Thoracic aorta (tissue), 2 donors: ENCODE measurements at regions not wholly inside any gene's neighbourhood (a gene's known extent, or its start where the extent isn't known, plus 50 kb on each side); places are given as distances from the start of the nearest gene placed in this dataset.

Experiments used
- ATAC-seq: fragments of 150-250 bp; one replicate; pipeline ENCODE4 v1.8.0; 2017; ENCODE audit warnings: low read depth; ENCODE audit not compliant: insufficient number of reproducible peaks, low FRiP score
- DNase-seq: peaks from one replicate; pipeline ENCODE4 v3.0.0-alpha.2; 2020; ENCODE audit warnings: low spot score
- H3K27ac ChIP-seq, 2 donors: fragments of 200-600 bp; sonication (generic); 1 replicate in 1 of 2; 2 replicates in 1 of 2; pipeline ENCODE4 v1.5.1; 2016; ENCODE audit warnings: mild to moderate bottlenecking in 2 of 2, moderate library complexity in 2 of 2
- H3K27me3 ChIP-seq: fragments of 200-600 bp; sonication (generic); replicated peaks from 2 replicates; pipeline ENCODE4 v1.6.0; 2016; ENCODE audit warnings: mild to moderate bottlenecking; ENCODE audit not compliant: insufficient read depth
- H3K36me3 ChIP-seq: fragments of 200-600 bp; sonication (generic); one replicate; pipeline ENCODE4 v1.5.1; 2016
- H3K4me1 ChIP-seq, 2 donors: fragments of 200-600 bp; sonication (generic); 1 replicate in 1 of 2; 2 replicates in 1 of 2; pipeline versions ENCODE4 v1.5.1 to v1.6.0; 2016; ENCODE audit warnings: low read depth in 2 of 2, mild to moderate bottlenecking in 1 of 2; ENCODE audit not compliant: control insufficient read depth in 1 of 2
- H3K4me3 ChIP-seq: fragments of 200-600 bp; sonication (generic); 2 replicates; pipeline ENCODE4 v1.5.1; 2016; ENCODE audit warnings: mild to moderate bottlenecking
- H3K9me3 ChIP-seq: fragments of 200-600 bp; sonication (generic); 2 replicates; pipeline ENCODE4 v1.5.1; 2016
- CTCF ChIP-seq: fragments of 200-600 bp; sonication (generic); IDR thresholded peaks from one replicate; pipeline ENCODE4 v1.5.1; 2019; ENCODE audit warnings: antibody characterized with exemption

GRCh38 chr2:79453918-79454317, 58.9 kb upstream of the CTNNA2 start:
- ATAC-seq (no peak), DNase-seq (no peak)
- H3K27me3 ChIP-seq: no peaks in the 10 kb centered on the region
- TF ChIP-seq CTCF: no peak
- no peaks in the 10 kb centered on the region for H3K9me3 ChIP-seq
- no peaks in the 10 kb centered on the region for H3K4me1 ChIP-seq
- no peaks in the 10 kb centered on the region for H3K36me3 ChIP-seq
- H3K4me3 ChIP-seq: no peak overlapping the region
- no peak overlapping the region for H3K27ac ChIP-seq

GRCh38 chr2:79452651-79453050, 60.2 kb upstream of the CTNNA2 start:
- Histone ChIP-seq H3K4me3 (no peak overlapping the region), H3K27ac (no peak overlapping the region), H3K27me3 (no peaks in the 10 kb centered on the region), H3K36me3 (no peaks in the 10 kb centered on the region), H3K9me3 (no peaks in the 10 kb centered on the region), H3K4me1 (no peaks in the 10 kb centered on the region)
- no peak for TF ChIP-seq CTCF
- DNase-seq (no peak), ATAC-seq (no peak)

- DNase-seq (no peak), ATAC-seq (no peak)
- TF ChIP-seq CTCF: no peak
- H3K4me3 ChIP-seq: no peak overlapping the region
- no peaks in the 10 kb centered on the region for H3K27me3 ChIP-seq
- H3K36me3 ChIP-seq: no peaks in the 10 kb centered on the region
- no peak overlapping the region for H3K27ac ChIP-seq
- H3K4me1 ChIP-seq: no peaks in the 10 kb centered on the region
- H3K9me3 ChIP-seq: no peaks in the 10 kb centered on the region
Observed at GRCh38 chr2:79447463-79447862, 65.4 kb upstream of the CTNNA2 start.

- H3K27me3 ChIP-seq: no peaks in the 10 kb centered on the region
- DNase-seq: no peak
- H3K27ac ChIP-seq: no peak overlapping the region
- no peaks in the 10 kb centered on the region for H3K4me1 ChIP-seq
- H3K9me3 ChIP-seq: no peaks in the 10 kb centered on the region
- ATAC-seq: no peak
- no peak overlapping the region for H3K4me3 ChIP-seq
- no peaks in the 10 kb centered on the region for H3K36me3 ChIP-seq
- no peak for TF ChIP-seq CTCF
Observed at GRCh38 chr2:79446313-79446712, 66.5 kb upstream of the CTNNA2 start.

GRCh38 chr2:79437433-79438267, 75.2 kb upstream of the CTNNA2 start:
- Histone ChIP-seq H3K27me3 (no peaks in the 10 kb centered on the region), H3K9me3 (no peaks in the 10 kb centered on the region), H3K4me3 (no peak overlapping the region), H3K27ac (no peak overlapping the region), H3K36me3 (no peaks in the 10 kb centered on the region), H3K4me1 (no peaks in the 10 kb centered on the region)
- TF ChIP-seq CTCF: no peak
- DNase-seq (no peak), ATAC-seq (no peak)
